ENCODE measurements at regions not wholly inside any gene's neighbourhood (a gene's known extent, or its start where the extent isn't known, plus 50 kb on each side); places are given as distances from the start of the nearest gene placed in this dataset.
A peak's percentile ranks its signal among the peaks of the same experiment; 100 is the strongest.

- no peak for DNase-seq
Measured at GRCh38 chr12:93315385-93315906, 62.3 kb upstream of the NUDT4 start.

GRCh38 chr12:93315907-93316622, 61.7 kb upstream of the NUDT4 start:
- DNase-seq = no peak

- no peak for DNase-seq
Measured at GRCh38 chr12:93316623-93316971, 61.1 kb upstream of the NUDT4 start.

GRCh38 chr12:93317227-93317626, 60.5 kb upstream of the NUDT4 start:
- DNase-seq = no peak

GRCh38 chr12:93318720-93319522, 58.8 kb upstream of the NUDT4 start:
- peak; percentile 94 for DNase-seq

GRCh38 chr12:93319523-93320050, 58.1 kb upstream of the NUDT4 start:
- no peak for DNase-seq

- DNase-seq = no peak
Measured at GRCh38 chr12:93322784-93323183, 54.9 kb upstream of the NUDT4 start.

GRCh38 chr12:93323625-93324329, 53.9 kb upstream of the NUDT4 start:
- DNase-seq = no peak

GRCh38 chr12:93325855-93326254, 51.9 kb upstream of the NUDT4 start:
- no peak for DNase-seq
